A673 (cell line): ENCODE measurements at regions not wholly inside any gene's neighbourhood (a gene's known extent, or its start where the extent isn't known, plus 50 kb on each side); places are given as distances from the start of the nearest gene placed in this dataset.

ENCODE experiments used
- BruUV-seq: library from RNA; stranded (reverse); fragments of 400-500 nt; replicated peaks from 2 replicates; lab custom pipeline; 2021; lab: Mats Ljungman, UMichigan
- CTCF ChIA-PET: fragments of 300-600 bp; sonication (Branson Sonifier 250); formaldehyde crosslinking; loops from one replicate; lab custom pipeline; 2022; ENCODE audit warnings: antibody characterized with exemption; lab: Charles Lee
- POLR2A ChIA-PET: fragments of 300-600 bp; sonication (Branson Sonifier 250); formaldehyde crosslinking; loops from one replicate; lab custom pipeline; 2022; ENCODE audit warnings: antibody characterized with exemption; ENCODE audit not compliant: low non-redundant PET; lab: Charles Lee
- DNase-seq: peaks from one replicate; pipeline ENCODE4 v3.0.0-alpha.2; 2015; ENCODE audit warnings: low spot score
- H3K27ac ChIP-seq: fragments of 200-600 bp; sonication (generic); 2 replicates; pipeline ENCODE4 v1.5.1; 2016; ENCODE audit warnings: mixed run types, low read depth, mild to moderate bottlenecking, mixed read lengths, antibody characterized with exemption, low read length; ENCODE audit not compliant: poor library complexity, severe bottlenecking
- H3K27me3 ChIP-seq: fragments of 200-600 bp; sonication (generic); replicated peaks from 2 replicates; pipeline ENCODE4 v1.6.1; 2017; ENCODE audit warnings: mixed run types, low read depth, mild to moderate bottlenecking, mixed read lengths, antibody characterized with exemption, low read length; ENCODE audit not compliant: insufficient read depth, poor library complexity
- H3K36me3 ChIP-seq: fragments of 200-600 bp; sonication (generic); 2 replicates; pipeline ENCODE4 v1.6.1; 2016; ENCODE audit warnings: mixed run types, mild to moderate bottlenecking, mixed read lengths, antibody characterized with exemption, low read length; ENCODE audit not compliant: insufficient read depth, poor library complexity, severe bottlenecking
- H3K4me1 ChIP-seq: fragments of 200-600 bp; sonication (generic); 2 replicates; pipeline ENCODE4 v1.6.1; 2017; ENCODE audit warnings: mixed run types, mild to moderate bottlenecking, mixed read lengths, antibody characterized with exemption, low read length; ENCODE audit not compliant: insufficient read depth, poor library complexity, severe bottlenecking
- H3K4me3 ChIP-seq: fragments of 200-600 bp; sonication (generic); 2 replicates; pipeline ENCODE4 v1.5.1; 2016; ENCODE audit warnings: low read depth, mixed run types, mild to moderate bottlenecking, mixed read lengths, low read length; ENCODE audit not compliant: poor library complexity, severe bottlenecking
- H3K9me3 ChIP-seq: fragments of 200-600 bp; sonication (generic); 2 replicates; pipeline ENCODE4 v1.6.1; 2016; ENCODE audit warnings: mixed run types, low read depth, mild to moderate bottlenecking, mixed read lengths, antibody characterized with exemption, low read length; ENCODE audit not compliant: poor library complexity, severe bottlenecking
- CTCF ChIP-seq: fragments of 300-800, 200-600 bp; sonication (generic); conservative IDR thresholded peaks from 2 replicates; pipeline ENCODE4 v1.5.1; 2017; ENCODE audit warnings: low read depth, mild to moderate bottlenecking, antibody characterized with exemption, low read length, moderate library complexity, mixed read lengths
- EZH2 ChIP-seq: fragments of 200-600 bp; sonication (generic); IDR thresholded peaks from 2 replicates; pipeline ENCODE4 v1.6.1; 2017; ENCODE audit warnings: borderline replicate concordance, low read depth, mild to moderate bottlenecking, mixed read lengths, antibody characterized with exemption, low read length; ENCODE audit not compliant: poor library complexity, severe bottlenecking
- intact Hi-C: fragments of 100-400 bp; cut with micrococcal nuclease; formaldehyde crosslinking; loops from one replicate; pipeline ENCODE4 v1.10.0; 2022; ENCODE audit not compliant: unreplicated experiment

DNA sequence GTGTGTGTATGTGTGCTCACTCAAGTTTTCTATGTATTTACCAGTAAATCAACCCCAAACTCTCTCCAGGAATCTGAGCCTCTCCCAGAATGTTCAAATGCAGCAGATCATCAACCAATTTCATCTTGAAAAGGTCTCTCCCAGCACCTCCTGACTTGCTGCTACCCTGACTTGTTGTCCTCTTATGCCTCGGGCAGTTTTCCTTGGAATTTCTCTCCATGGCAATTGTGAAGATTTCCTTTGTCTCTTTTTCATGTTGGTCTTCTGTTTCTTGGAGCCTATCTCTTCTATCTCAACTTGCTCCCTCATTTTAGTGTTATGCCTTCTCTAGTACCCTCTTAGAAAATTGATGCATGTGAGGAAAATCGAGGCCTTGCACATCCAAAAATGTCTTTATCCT lies 303.6 kb upstream of the KIF2A start:
- no peaks in the 10 kb centered on the region for H3K4me1 ChIP-seq
- no peaks in the 10 kb centered on the region for H3K36me3 ChIP-seq
- H3K27me3 ChIP-seq, result no peaks in the 10 kb centered on the region
- no peak for TF ChIP-seq EZH2
- no peak for TF ChIP-seq CTCF
- ChIA-PET POLR2A (no interaction called here), CTCF (no interaction called here)
- H3K4me3 ChIP-seq, result no peak overlapping the region
- no peak overlapping the region for H3K27ac ChIP-seq
- DNase-seq, result no peak
- no peaks in the 10 kb centered on the region for H3K9me3 ChIP-seq
- intact Hi-C loops, result no loop called here
- BruUV-seq, result no TSS peak

DNA sequence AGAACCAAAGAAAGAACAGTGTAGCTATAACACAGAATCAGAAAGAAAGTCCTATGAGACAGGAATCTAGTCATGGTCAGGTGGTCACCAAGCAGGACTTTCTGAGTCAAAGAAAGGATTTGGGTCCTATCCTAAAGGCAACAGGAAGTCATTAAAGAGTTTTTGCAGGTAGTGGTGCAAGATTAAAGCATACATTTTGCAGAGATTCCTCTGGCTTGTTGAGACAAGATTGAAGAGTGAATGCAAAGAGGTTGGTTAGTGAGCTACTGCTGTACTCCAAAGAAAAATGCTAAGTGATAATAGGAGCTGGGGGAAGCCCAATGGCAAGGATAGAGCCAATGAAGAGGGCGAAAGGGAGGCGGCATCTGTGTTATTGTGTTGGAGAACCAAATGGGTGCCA lies 300.5 kb upstream of the KIF2A start:
- no TSS peak for BruUV-seq
- POLR2A ChIA-PET, result no interaction called here
- intact Hi-C loops, result no loop called here
- H3K9me3 ChIP-seq, result no peaks in the 10 kb centered on the region
- no peaks in the 10 kb centered on the region for H3K4me1 ChIP-seq
- H3K27ac ChIP-seq, result no peak overlapping the region
- CTCF ChIA-PET, result no interaction called here
- H3K4me3 ChIP-seq, result no peak overlapping the region
- no peaks in the 10 kb centered on the region for H3K36me3 ChIP-seq
- TF ChIP-seq EZH2 (no peak), CTCF (no peak)
- H3K27me3 ChIP-seq, result no peaks in the 10 kb centered on the region
- no peak for DNase-seq

DNA sequence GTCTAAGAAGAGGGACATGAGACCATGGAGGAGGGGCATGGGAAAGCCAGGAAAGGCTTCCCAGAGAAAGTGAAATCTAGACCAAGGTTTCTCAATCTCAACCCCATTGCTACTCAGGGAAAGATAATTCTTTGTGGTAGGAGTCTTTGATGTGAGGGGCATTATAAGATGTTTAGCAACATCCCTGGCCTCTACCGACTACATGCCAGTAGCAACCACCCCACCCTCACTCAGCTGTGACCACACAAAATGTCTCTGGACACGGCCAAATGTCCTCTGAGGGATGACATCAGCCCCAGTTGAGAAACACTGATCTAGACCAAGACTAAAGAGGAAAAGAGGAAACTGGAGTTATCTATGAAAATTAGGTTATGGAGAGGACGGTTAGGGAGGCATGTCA lies 298.5 kb upstream of the KIF2A start:
- no peak overlapping the region for H3K4me3 ChIP-seq
- intact Hi-C loops, result no loop called here
- H3K9me3 ChIP-seq, result no peaks in the 10 kb centered on the region
- peaks cover 13% of the 10 kb centered on the region for H3K4me1 ChIP-seq
- H3K27me3 ChIP-seq, result no peaks in the 10 kb centered on the region
- no peak for DNase-seq
- H3K36me3 ChIP-seq, result no peaks in the 10 kb centered on the region
- POLR2A ChIA-PET, result no interaction called here
- TF ChIP-seq CTCF, result no peak
- CTCF ChIA-PET, result no interaction called here
- H3K27ac ChIP-seq, result no peak overlapping the region
- BruUV-seq, result no TSS peak
